B cell (primary cell): ENCODE measurements at regions not wholly inside any gene's neighbourhood (a gene's known extent, or its start where the extent isn't known, plus 50 kb on each side); places are given as distances from the start of the nearest gene placed in this dataset.

ENCODE experiments used
- CTCF ChIP-seq: fragments of 200-600 bp; IDR thresholded peaks from one replicate; pipeline ENCODE4 v1.8.0; 2022; ENCODE audit warnings: antibody characterized with exemption, mild to moderate bottlenecking
- EZH2 ChIP-seq: IDR thresholded peaks from 2 replicates; pipeline ENCODE4 v1.6.1; 2012; ENCODE audit warnings: borderline replicate concordance, low read depth, mild to moderate bottlenecking, moderate library complexity, low read length; ENCODE audit not compliant: insufficient read depth, poor library complexity, severe bottlenecking

GRCh38 chr11:109071262-109071661 is 350.7 kb upstream of the C11orf87 start:
- TF ChIP-seq EZH2 (no peak), CTCF (no peak)
